SHP77 (cell line): ENCODE measurements at regions not wholly inside any gene's neighbourhood (a gene's known extent, or its start where the extent isn't known, plus 50 kb on each side); places are given as distances from the start of the nearest gene placed in this dataset.

ENCODE experiments used
- DNase-seq, 2 experiments: peaks; one replicate each; lab custom pipeline; 2025; lab: John Stamatoyannopoulos, UW

DNA sequence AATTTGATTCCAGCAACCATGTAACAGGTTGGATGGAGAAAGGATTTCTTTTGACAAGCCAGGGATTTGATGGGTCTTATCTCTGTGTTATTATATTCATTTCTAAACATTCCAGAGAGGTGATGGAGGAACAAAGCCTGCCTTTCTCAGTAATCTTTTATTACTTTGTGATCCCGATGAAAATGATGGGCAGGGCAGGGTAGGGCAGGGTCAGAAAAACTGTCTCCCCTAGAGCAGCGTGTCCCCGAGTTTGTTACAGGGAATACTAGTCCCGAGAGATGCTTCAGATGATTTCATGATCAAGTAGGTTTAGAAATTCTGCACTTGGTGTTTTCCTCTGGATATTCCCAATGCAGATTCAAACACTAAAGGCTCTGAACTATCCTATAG, 111.8 kb upstream of the RGMA start:
- DNase-seq, result no peak

GRCh38 chr15:93200081-93200836, 111.2 kb upstream of the RGMA start:
- no peak for DNase-seq

DNA sequence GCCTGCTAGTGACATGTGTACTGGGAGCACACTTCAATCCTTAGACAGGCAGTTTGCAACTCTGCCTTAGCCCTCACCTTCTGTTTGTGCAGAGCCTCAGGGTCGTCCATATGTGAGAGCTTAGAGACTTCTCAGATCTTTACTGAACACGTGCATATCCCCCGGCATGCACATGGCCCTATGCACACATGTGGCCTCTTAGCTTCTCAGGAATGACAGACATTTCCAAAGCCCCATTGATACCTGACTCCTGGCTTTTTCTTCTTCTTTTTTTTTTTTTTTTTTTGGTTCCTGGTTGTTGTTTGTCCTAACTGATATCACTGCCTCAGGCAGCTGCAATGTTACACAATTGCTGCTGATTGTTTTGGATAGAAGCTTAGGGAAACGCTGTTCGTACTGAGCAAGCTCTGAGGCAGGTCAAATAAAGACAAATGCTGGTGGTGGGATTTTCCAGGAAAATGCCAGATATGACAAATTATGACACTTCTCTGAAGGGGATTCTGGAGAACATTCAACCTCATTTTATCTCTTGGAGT, 107.2 kb upstream of the RGMA start:
- DNase-seq, result no peak

DNA sequence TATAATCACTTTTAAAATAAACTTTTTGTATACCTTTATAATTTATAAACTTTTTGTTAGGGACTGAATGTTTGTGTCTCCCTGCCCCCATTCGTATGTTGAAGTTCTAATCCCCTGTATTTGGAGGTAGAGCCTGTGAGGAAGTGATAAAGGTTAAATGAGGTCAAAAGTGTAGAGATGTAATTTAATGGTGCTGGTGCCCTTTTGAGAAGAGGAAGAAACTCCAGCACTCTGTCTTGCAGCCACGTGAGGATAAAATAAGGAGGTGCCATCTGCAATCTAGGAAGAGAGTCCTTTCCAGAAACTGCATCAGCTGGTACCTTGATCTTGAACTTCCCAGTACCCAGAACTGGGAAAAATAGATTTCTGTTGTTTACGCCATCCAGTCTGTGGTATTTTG, 106.1 kb upstream of the RGMA start:
- DNase-seq, result no peak

DNA sequence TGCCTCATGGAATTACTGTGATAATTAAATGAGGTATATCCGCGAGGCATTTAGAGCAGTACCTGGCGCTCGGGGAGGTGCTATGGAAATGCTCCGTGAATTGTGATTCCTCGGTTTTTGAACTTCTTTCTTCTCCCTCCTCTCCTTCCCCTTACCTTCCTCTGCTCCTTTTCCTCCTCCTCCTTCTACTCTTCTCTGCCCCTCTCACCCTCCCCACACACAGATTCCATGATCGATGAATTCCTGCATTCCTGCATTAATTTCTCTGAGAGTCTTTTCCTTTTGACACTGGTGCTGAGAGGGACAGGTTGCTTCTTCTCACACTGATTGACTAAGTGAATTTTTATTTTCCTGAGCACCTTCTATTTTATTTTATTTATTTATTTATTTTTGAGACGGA, 101.2 kb upstream of the RGMA start:
- DNase-seq, result no peak

DNA sequence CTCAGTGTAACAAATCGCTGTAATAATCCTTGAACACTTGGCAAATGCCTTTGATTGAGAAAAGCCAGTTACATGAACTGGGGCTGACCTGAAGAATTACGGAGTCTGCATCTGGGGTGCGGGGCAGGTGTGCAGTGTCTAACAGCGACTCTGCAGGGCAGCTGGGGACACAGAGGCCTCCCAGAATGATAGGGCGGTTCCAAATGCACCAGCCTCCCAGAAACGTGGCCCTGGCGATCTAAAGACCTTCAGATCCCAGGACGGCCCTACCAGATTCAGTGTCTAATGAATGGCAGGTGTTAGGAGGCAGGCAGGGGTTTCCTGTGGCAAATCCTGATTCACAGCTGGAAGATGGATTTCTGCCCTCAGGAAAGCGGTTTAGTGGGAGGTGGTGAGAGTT, 100.5 kb upstream of the RGMA start:
- no peak for DNase-seq

- DNase-seq, result no peak
These were observed 99.2 kb upstream of the RGMA start for GRCh38 chr15:93188236-93188635.

DNA sequence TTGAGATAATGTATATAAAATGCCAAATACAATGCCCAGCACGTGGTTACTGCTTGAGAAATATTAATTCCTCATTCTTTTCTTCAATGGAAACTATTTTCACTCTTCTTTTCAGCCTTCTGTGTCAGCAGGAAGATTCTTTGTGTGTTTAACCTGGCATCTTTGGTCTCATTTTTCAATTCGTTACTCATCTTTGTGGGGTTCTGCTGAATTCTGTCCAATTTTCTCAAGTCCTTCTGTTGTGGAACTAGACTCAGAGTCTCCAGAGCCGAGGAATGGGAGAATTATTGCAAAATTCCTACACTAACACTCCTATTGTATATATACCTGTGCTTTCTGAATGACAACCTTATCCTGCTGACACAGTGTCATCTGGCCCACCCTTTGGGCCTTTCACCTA, 96.8 kb upstream of the RGMA start:
- no peak for DNase-seq

- no peak for DNase-seq
These were observed 93.7 kb upstream of the RGMA start for GRCh38 chr15:93182703-93183205.

DNA sequence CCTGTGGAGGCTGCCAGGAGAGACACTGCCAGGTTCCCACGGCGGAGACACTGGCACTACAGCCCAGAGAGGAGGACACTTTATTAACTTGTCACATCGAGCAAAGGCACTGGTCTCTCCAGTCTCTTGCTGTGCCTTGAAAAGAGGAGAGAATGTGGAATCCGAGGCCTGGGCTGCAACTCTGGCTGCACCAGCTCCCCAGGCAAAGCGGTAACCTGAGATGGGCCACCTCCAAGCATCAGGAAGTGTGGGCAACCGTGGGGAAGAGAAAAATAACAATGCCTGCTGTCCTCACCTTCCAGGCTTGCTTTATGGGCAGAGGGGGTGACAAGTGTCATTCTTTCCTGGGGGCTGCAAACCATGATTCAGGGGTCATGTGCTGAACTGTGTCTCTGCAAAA, 91.6 kb upstream of the RGMA start:
- DNase-seq, result no peak

DNA sequence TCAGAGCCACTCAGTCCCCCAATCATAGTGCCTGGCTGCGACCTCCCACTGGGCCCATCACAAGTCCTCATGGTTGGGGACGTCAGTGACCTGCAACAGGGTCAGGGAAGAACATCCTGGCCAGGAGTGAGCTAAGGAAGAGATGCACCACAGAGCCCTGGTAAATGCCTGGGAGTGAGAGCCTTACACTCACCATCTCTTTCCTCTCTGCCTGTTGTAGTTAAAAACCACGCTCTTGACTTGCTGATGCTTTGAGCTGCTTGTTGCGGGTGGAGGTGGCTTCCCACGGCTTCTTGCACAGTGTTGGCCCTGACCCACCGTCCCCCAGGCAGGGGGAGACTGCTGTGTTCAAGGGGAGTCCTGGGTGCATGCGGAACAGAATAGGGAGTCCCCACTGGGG, 91.1 kb upstream of the RGMA start:
- DNase-seq, result no peak

- DNase-seq, result no peak
These were observed 90.7 kb upstream of the RGMA start for GRCh38 chr15:93179700-93180102.

DNA sequence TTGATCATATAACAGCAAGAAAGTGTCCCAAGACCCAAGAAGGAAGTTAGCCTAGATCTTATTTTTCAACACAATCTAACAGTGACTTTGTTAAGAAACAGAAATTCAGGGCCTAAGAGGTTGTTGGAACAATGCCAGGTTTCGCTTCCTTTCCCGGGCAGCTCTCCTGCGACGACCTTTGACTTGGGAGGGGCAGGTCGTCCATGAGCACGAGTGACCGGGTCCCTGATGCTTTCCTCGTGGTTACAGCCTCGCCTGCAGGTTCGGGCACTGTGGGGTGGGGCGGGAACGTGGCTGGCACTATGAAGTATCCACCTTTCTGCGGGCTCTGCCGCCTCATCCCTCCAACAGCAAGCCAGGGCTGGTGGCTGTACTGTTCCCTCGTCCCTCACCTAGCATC, 90.1 kb upstream of the RGMA start:
- DNase-seq, result no peak

GRCh38 chr15:93178371-93178770, 89.4 kb upstream of the RGMA start:
- DNase-seq, result no peak

DNA sequence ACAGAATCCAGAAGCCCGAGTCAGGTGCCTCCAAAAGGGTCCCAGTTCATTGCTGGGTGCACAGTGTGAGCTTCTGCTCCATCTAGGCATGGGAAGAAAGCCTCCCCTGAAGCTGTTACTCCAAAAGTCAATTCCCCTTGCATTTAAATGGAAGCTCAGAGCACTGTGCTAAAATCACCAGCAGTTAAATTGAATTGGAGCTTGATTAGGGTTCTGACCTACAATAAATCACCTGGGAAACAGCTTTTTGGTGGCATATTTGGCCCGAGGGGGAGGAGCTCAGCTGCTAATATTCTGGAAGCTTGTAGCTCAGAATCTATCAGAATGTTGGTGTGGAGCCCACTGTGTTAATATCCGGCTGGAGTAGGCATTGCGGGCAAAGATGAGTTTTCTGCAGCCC, 87.1 kb upstream of the RGMA start:
- no peak for DNase-seq

DNA sequence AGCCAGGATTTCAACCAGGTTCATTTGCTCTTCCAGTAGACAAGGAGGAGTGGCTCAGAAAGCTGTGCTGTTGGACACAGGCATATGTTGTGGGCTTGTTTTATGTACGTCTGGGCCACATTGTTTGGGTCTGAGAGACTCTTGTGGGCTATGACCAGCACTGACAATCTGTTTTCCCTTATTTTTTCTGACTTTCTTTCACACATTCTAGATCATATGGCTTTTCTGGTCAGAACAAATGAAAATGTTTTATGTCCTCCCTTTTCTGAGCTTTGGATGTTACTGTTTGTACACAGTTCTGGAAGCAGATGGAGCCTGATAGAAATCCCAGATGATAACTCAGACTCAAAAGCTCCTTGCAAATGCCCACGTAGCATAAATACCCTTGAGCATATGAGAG, 85.8 kb upstream of the RGMA start:
- no peak for DNase-seq

DNA sequence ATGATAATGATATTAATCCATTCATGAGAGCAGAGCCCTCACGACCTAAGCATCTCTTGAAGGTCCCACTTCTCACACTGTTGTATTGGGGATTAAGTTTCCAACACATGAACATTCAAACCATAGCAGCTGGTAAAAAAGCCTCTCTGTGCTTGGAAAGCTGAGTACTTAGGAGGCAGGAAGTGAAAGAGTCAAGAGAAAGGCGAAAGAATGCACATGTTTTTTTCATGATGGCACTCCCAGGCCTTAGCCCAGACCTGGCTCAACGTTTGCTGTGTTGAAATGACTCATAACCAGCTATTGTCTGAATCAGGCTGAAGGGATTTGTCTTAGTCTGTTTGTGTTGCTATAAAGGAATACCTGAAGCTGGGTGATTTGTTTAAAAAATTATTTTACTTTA, 84.4 kb upstream of the RGMA start:
- DNase-seq, result no peak

GRCh38 chr15:93171476-93171875, 82.5 kb upstream of the RGMA start:
- no peak for DNase-seq

DNA sequence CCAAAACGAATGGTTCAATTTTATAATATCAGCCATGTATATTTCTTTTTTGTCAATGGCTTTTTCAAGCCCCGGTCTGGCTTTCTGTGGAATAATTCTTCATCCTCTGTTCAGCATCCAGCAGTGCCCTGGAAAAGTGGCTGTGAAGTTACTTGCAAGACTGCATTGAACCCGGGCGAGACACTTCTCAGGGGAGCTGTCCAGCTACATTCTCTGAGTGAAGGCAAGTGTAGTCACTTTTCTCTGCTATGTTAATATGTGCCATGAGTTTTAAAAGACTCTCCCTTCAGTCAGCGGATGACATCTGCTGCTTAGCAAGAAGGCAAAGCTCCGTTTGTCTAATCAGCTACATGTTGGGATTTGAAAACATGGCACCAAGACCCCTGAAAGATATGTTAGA, 81.3 kb upstream of the RGMA start:
- no peak for DNase-seq

GRCh38 chr15:93168910-93169309, 79.9 kb upstream of the RGMA start:
- DNase-seq, result no peak

DNA sequence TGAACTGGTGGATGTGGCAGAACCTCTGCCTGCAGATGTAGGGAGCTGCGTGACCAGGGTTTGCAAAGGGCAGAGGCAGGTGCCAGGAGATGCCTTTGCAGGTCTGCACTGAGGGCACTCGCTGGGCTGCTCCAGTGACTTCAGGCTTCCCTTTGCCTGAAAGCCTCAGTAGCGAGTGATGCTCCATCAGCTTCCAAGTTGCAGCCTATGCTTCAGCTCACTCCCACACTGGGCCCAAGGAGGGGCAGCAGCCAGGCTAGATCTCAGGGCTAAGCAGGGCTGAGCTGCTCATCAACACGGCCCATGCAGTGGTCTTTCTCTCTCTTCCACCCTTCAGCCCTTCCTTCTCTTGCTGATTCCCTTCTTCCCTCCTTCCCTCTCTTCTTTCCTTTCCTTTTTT, 78.3 kb upstream of the RGMA start:
- no peak for DNase-seq

GRCh38 chr15:93166675-93167074, 77.7 kb upstream of the RGMA start:
- DNase-seq, result no peak

GRCh38 chr15:93165734-93166470, 76.9 kb upstream of the RGMA start:
- no peak for DNase-seq
